Left ventricle myocardium inferior (tissue), 1 donor: ENCODE measurements at regions not wholly inside any gene's neighbourhood (a gene's known extent, or its start where the extent isn't known, plus 50 kb on each side); places are given as distances from the start of the nearest gene placed in this dataset.

Experiments used
- DNase-seq: peaks from one replicate; pipeline ENCODE4 v3.0.0-alpha.2; 2020
- H3K27ac ChIP-seq: fragments of 200-600 bp; replicated peaks from 2 replicates; pipeline ENCODE4 v1.8.0; 2021
- H3K27me3 ChIP-seq: fragments of 200-600 bp; 2 replicates; pipeline ENCODE4 v1.8.0; 2021; ENCODE audit warnings: low read depth
- H3K36me3 ChIP-seq: fragments of 200-600 bp; 2 replicates; pipeline ENCODE4 v1.8.0; 2021
- H3K4me1 ChIP-seq: fragments of 200-600 bp; 2 replicates; pipeline ENCODE4 v1.8.0; 2021
- H3K4me3 ChIP-seq: fragments of 200-600 bp; 2 replicates; pipeline ENCODE4 v1.8.0; 2021; ENCODE audit warnings: mild to moderate bottlenecking, moderate library complexity
- H3K9me3 ChIP-seq: fragments of 200-600 bp; replicated peaks from 2 replicates; pipeline ENCODE4 v1.8.0; 2021
- intact Hi-C: fragments of 100-400 bp; cut with micrococcal nuclease; formaldehyde crosslinking; loops from one replicate; pipeline ENCODE4 v1.11.0; 2022
- TF ChIP-seq, protein P1 (sequence below): fragments of 200-600 bp; IDR thresholded peaks from 2 replicates; pipeline ENCODE4 v1.8.0; 2021; ENCODE audit warnings: antibody characterized with exemption, mild to moderate bottlenecking, borderline replicate concordance
- donor health status: DM: no; HTN: yes; CAD: no; lungs with severe emphysema.

DNA sequence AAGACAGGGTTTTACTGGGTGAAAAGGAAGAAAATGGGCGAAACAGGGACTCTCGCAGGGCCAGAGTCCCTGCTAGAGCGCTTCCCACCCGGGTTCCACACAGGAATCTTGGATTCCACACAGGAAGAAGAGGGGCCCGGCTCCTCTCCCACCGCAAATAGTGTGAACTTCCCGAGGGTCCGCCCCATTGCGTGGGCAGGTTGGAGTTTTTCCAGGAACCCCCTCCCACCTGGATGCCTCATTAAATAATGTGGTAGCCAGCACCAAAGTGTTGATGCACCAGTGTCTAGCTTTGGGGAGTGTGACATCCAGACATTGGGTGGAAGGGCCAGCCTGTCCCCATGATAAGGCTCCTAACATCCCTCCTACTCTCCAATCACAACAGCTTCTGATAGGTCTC, 330.3 kb upstream of the ZNF32 start:
- Histone ChIP-seq H3K27ac (no peak overlapping the region), H3K4me1 (peaks cover 31% of the 10 kb centered on the region), H3K4me3 (no peak overlapping the region), H3K27me3 (no peaks in the 10 kb centered on the region), H3K9me3 (no peaks in the 10 kb centered on the region), H3K36me3 (no peaks in the 10 kb centered on the region)
- intact Hi-C loops: no loop called here
- no peak for DNase-seq
- TF ChIP-seq, protein P1, sequence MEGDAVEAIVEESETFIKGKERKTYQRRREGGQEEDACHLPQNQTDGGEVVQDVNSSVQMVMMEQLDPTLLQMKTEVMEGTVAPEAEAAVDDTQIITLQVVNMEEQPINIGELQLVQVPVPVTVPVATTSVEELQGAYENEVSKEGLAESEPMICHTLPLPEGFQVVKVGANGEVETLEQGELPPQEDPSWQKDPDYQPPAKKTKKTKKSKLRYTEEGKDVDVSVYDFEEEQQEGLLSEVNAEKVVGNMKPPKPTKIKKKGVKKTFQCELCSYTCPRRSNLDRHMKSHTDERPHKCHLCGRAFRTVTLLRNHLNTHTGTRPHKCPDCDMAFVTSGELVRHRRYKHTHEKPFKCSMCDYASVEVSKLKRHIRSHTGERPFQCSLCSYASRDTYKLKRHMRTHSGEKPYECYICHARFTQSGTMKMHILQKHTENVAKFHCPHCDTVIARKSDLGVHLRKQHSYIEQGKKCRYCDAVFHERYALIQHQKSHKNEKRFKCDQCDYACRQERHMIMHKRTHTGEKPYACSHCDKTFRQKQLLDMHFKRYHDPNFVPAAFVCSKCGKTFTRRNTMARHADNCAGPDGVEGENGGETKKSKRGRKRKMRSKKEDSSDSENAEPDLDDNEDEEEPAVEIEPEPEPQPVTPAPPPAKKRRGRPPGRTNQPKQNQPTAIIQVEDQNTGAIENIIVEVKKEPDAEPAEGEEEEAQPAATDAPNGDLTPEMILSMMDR: no peak

DNA sequence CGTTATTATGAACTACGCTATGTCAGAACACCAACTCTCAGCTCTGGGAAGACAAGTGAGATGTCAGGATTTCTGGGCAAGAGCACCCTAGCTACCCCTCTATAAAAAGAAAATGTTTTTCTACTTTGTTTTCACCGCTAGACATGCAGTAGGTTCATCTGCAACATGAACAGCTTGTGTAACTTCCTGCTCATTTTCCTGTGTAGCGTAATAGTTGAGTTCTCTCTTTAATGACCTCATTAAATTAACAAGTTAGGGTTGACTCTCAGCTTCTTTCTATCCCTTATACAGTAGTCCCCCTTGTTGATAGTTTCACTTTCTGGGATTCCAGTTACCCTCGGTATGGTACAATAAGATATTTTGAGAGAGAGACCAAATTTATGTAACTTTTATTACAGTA, 329.4 kb upstream of the ZNF32 start:
- intact Hi-C loops: no loop called here
- H3K27me3 ChIP-seq: no peaks in the 10 kb centered on the region
- H3K9me3 ChIP-seq: no peaks in the 10 kb centered on the region
- no peak overlapping the region for H3K27ac ChIP-seq
- H3K36me3 ChIP-seq: no peaks in the 10 kb centered on the region
- H3K4me1 ChIP-seq: peaks cover 35% of the 10 kb centered on the region
- TF ChIP-seq, protein P1: no peak
- DNase-seq: no peak
- no peak overlapping the region for H3K4me3 ChIP-seq

DNA sequence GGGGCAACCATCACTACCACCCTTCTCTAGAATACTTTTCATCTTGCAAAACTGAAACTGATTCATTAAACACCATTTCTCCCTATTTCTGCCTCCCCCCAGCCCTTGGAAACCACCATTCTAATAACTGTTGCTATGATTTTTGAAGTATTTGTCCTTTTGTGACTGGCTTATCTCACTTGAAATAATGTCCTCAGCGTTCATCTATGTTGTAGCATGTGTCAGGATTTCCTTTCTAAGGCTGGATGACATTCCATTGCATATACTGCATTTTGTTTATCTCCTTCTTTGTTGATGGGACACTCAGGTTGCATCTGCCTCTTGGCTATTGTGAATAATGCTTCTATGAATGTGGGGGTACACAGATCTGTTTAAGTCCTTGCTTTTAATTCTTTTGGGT, 327.6 kb upstream of the ZNF32 start:
- TF ChIP-seq, protein P1: no peak
- Histone ChIP-seq H3K36me3 (no peaks in the 10 kb centered on the region), H3K27ac (no peak overlapping the region), H3K27me3 (no peaks in the 10 kb centered on the region), H3K9me3 (no peaks in the 10 kb centered on the region), H3K4me3 (no peak overlapping the region), H3K4me1 (peaks cover 35% of the 10 kb centered on the region)
- no peak for DNase-seq
- intact Hi-C loops: no loop called here

GRCh38 chr10:43973801-43974200, 325.1 kb upstream of the ZNF32 start:
- TF ChIP-seq, protein P1: no peak
- intact Hi-C loops: no loop called here
- no peaks in the 10 kb centered on the region for H3K27me3 ChIP-seq
- no peak overlapping the region for H3K27ac ChIP-seq
- peaks cover 21% of the 10 kb centered on the region for H3K4me1 ChIP-seq
- no peaks in the 10 kb centered on the region for H3K9me3 ChIP-seq
- DNase-seq: no peak
- no peaks in the 10 kb centered on the region for H3K36me3 ChIP-seq
- H3K4me3 ChIP-seq: no peak overlapping the region

DNA sequence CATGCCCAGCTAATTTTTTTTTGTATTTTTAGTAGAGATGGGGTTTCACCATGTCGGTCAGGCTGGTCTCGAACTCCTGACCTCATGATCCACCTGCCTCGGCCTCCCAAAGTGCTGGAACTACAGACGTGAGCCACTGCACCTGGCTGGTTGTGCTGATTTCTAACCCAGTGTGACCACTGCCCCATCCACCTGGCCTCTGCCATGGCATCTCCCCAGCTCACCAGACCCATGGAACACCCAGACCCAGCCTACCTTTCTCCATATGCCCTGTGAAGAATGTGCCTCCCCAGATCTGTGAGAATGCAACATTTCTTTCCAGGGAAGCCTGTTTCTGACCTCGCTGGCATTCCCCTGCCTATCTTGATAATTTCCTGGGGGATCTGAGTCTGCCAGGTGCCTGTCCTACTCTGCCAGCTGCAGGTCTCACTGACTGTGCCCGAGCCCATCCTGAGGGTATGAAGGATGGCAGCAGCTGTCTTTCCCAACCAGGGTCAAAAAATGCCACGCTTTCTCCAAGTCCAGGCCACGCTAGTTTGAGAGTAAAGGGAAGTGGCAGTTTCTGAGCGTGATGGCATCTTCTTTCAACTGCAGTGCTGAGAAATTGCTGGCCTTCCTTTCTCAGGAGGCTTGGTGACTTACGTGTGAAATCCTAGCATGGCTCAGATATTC, 324.4 kb upstream of the ZNF32 start:
- H3K27ac ChIP-seq: no peak overlapping the region
- intact Hi-C loops: no loop called here
- DNase-seq: no peak
- TF ChIP-seq, protein P1: no peak
- H3K4me3 ChIP-seq: no peak overlapping the region
- peaks cover 14% of the 10 kb centered on the region for H3K4me1 ChIP-seq
- H3K27me3 ChIP-seq: no peaks in the 10 kb centered on the region
- no peaks in the 10 kb centered on the region for H3K9me3 ChIP-seq
- no peaks in the 10 kb centered on the region for H3K36me3 ChIP-seq

DNA sequence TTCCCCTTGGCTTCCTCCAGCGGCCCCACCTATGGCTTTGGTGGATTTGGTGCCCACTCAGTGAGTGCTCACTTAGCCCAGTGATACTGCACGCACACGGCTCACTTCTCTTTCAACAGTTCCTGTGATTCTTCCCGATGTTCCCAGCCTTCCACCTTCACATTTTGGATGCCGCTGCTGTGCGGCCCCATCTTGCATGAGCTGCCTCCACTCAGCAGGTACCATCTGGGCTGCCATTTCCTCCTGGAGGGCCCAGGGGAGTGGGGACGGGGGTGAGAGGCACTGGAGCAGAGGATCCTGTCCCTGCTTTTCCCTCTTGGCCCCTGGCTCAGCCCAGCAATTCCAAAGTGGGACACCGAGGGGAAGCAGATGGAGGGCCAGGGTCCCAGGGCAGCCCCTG, 323.3 kb upstream of the ZNF32 start:
- Histone ChIP-seq H3K4me3 (no peak overlapping the region), H3K27ac (no peak overlapping the region), H3K27me3 (no peaks in the 10 kb centered on the region), H3K9me3 (no peaks in the 10 kb centered on the region), H3K36me3 (no peaks in the 10 kb centered on the region), H3K4me1 (peaks cover 14% of the 10 kb centered on the region)
- intact Hi-C loops: no loop called here
- TF ChIP-seq, protein P1: no peak
- DNase-seq: no peak
